SK-N-SH (cell line): ENCODE measurements at regions not wholly inside any gene's neighbourhood (a gene's known extent, or its start where the extent isn't known, plus 50 kb on each side); places are given as distances from the start of the nearest gene placed in this dataset.

ENCODE experiments used
- CTCF ChIA-PET: fragments of 300-600, 350-600 bp; formaldehyde crosslinking; extraction: SDS; loops from one replicate; lab custom pipeline; 2021; lab: Yijun Ruan, JAX
- POLR2A ChIA-PET: fragments of 350-600 bp; sonication (Branson Sonifier 250); formaldehyde crosslinking; extraction: SDS; loops from one replicate; lab custom pipeline; 2020; ENCODE audit warnings: antibody characterized with exemption, inconsistent platforms; lab: Yijun Ruan, JAX
- DNase-seq: peaks from one replicate; pipeline ENCODE4 v3.0.0; 2012
- H2AFZ ChIP-seq: fragments of 200-600 bp; sonication (generic); 2 replicates; pipeline ENCODE4 v1.8.1; 2016; ENCODE audit warnings: antibody characterized with exemption, mild to moderate bottlenecking, low read depth
- H3F3A ChIP-seq: fragments of 200-600 bp; sonication (generic); replicated peaks from 2 replicates; pipeline ENCODE3; 2016; ENCODE audit warnings: antibody characterized with exemption, mild to moderate bottlenecking; ENCODE audit not compliant: insufficient read depth
- H3K27ac ChIP-seq, 2 experiments: fragments of 200-500 bp in 1 of 2; fragments of 200-600 bp in 1 of 2; sonication (Bioruptor generic) in 1 of 2; sonication (generic), shearing (Covaris generic) in 1 of 2; 2 replicates each; pipeline versions ENCODE4 v1.5.1 to v1.6.1; 2014 to 2016; ENCODE audit warnings: low read depth in 2 of 2, inconsistent platforms in 1 of 2, low read length in 1 of 2, mild to moderate bottlenecking in 1 of 2, mixed read lengths in 1 of 2
- H3K27me3 ChIP-seq: fragments of 200-600 bp; sonication (generic), shearing (Covaris generic); 2 replicates; pipeline ENCODE4 v1.6.1; 2016; ENCODE audit warnings: mixed run types; ENCODE audit not compliant: insufficient read depth
- H3K36me3 ChIP-seq, 2 experiments: fragments of 200-500 bp in 1 of 2; fragments of 200-600 bp in 1 of 2; sonication (Bioruptor generic) in 1 of 2; sonication (generic) in 1 of 2; replicated peaks in 1 of 2; 2 replicates each; pipeline versions ENCODE3 to v1.5.1; 2014 to 2016; ENCODE audit warnings: low read length in 1 of 2, mild to moderate bottlenecking in 1 of 2; ENCODE audit not compliant: insufficient read depth in 2 of 2, control insufficient read depth in 1 of 2
- H3K4me1 ChIP-seq, 2 experiments: fragments of 200-500 bp in 1 of 2; fragments of 200-600 bp in 1 of 2; sonication (Bioruptor generic) in 1 of 2; sonication (generic), shearing (Covaris generic) in 1 of 2; 2 replicates each; pipeline versions ENCODE4 v1.5.1 to v1.6.1; 2014 to 2016; ENCODE audit warnings: low read depth in 1 of 2, low read length in 1 of 2, mixed run types in 1 of 2; ENCODE audit not compliant: insufficient read depth in 2 of 2, control insufficient read depth in 1 of 2
- H3K4me2 ChIP-seq: fragments of 200-600 bp; sonication (generic), shearing (Covaris generic); 2 replicates; pipeline ENCODE4 v1.6.1; 2017; ENCODE audit warnings: mixed run types
- H3K4me3 ChIP-seq, 2 experiments: fragments of 200-500 bp in 1 of 2; fragments of 200-600 bp in 1 of 2; sonication (Bioruptor generic) in 1 of 2; sonication (generic), shearing (Covaris generic) in 1 of 2; 2 replicates each; pipeline versions ENCODE4 v1.5.1 to v1.8.1; 2014 to 2016; ENCODE audit warnings: low read depth in 2 of 2, inconsistent platforms in 1 of 2, low read length in 1 of 2, mild to moderate bottlenecking in 1 of 2, mixed read lengths in 1 of 2, moderate library complexity in 1 of 2
- H3K79me2 ChIP-seq: fragments of 200-600 bp; sonication (generic); 2 replicates; pipeline ENCODE4 v1.8.1; 2017; ENCODE audit warnings: mild to moderate bottlenecking; ENCODE audit not compliant: insufficient read depth
- H3K9ac ChIP-seq: fragments of 200-600 bp; sonication (generic); 2 replicates; pipeline ENCODE4 v1.6.1; 2017; ENCODE audit warnings: mixed run types
- H3K9me2 ChIP-seq: fragments of 200-600 bp; sonication (generic); 2 replicates; pipeline ENCODE4 v1.6.1; 2017; ENCODE audit warnings: mixed run types
- H3K9me3 ChIP-seq: fragments of 200-600 bp; sonication (generic); 2 replicates; pipeline ENCODE4 v1.6.1; 2017; ENCODE audit warnings: mixed run types, mild to moderate bottlenecking, moderate library complexity
- H4K20me1 ChIP-seq: fragments of 200-600 bp; sonication (generic); 2 replicates; pipeline ENCODE4 v1.6.1; 2017; ENCODE audit warnings: mild to moderate bottlenecking, mixed run types; ENCODE audit not compliant: insufficient read depth
- FOSL2 ChIP-seq: IDR thresholded peaks from 2 replicates; pipeline ENCODE4 v1.4.0; 2012; ENCODE audit warnings: low read depth, mild to moderate bottlenecking, moderate library complexity, borderline replicate concordance
- FOXM1 ChIP-seq: IDR thresholded peaks from 2 replicates; pipeline ENCODE4 v1.4.0; 2012; ENCODE audit warnings: low read depth, mild to moderate bottlenecking
- JUND ChIP-seq: IDR thresholded peaks from 2 replicates; pipeline ENCODE4 v1.4.0; 2012
- MAX ChIP-seq: IDR thresholded peaks from 2 replicates; pipeline ENCODE4 v1.4.0; 2012; ENCODE audit warnings: low read depth
- NRF1 ChIP-seq: IDR thresholded peaks from 2 replicates; pipeline ENCODE4 v1.6.1; 2012; ENCODE audit warnings: low read depth, mild to moderate bottlenecking, low read length
- REST ChIP-seq: IDR thresholded peaks from 2 replicates; pipeline ENCODE4 v1.6.1; 2012; ENCODE audit warnings: mild to moderate bottlenecking, low read depth, low read length, moderate library complexity
- SMC3 ChIP-seq: IDR thresholded peaks from 2 replicates; pipeline ENCODE4 v1.6.1; 2012; ENCODE audit warnings: low read depth, low read length, improper control_type of control experiment
- TCF12 ChIP-seq: IDR thresholded peaks from 2 replicates; pipeline ENCODE4 v1.4.0; 2012
- TEAD4 ChIP-seq: IDR thresholded peaks from 2 replicates; pipeline ENCODE4 v1.4.0; 2012; ENCODE audit warnings: mild to moderate bottlenecking, borderline replicate concordance; ENCODE audit not compliant: insufficient read depth
- WGBS: methylation state at CpG from one replicate; pipeline ENCODE4 v1.1.6; 2017; ENCODE audit warnings: low lambda C conversion rate; 5-methylcytosine and 5-hydroxymethylcytosine counted together
- TF ChIP-seq, protein P1 (sequence below): IDR thresholded peaks from 2 replicates; pipeline ENCODE4; 2012
- TF ChIP-seq, protein P2 (sequence below): IDR thresholded peaks from 2 replicates; pipeline ENCODE4 v1.4.0; 2012; ENCODE audit warnings: low read depth, borderline replicate concordance

DNA sequence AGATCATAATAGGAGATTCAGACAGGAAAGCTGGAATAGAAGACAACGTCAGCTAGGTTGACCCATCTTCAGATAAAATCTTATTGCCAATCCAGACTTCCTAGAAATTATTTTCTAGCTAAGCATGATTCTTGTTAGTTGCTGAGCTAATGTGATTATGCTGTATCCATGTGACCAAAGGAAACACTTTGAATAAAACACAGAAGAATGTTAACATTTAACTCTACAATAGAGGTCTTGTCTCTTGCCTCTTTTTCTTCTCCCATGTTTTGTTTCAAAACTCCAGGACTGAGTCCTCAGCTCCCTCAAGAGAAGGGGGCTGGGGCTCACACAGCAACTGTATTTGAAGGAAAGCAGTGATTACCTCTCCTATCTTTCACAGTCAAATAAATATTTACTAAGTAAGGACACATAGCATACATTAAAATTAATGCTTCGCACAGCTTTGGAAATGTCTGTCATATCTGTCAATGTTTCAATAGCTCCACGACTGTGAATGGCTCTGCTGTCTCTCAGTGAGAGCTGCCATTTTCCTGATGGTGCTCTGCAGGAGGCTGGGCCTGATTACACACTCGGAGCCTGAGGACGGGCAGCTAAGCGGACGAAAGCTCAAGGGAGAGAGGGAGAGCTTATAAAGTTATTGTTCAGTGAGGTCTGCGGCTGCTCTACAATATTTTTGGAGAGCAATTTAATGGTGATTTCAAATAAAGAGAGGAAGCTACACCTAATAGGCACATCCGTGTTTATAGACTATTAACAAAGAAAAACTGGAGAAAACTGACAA, 64.8 kb upstream of the ZNF462 start (continued):
- TF ChIP-seq REST = no peak

- Histone ChIP-seq H4K20me1 (no peaks in the 10 kb centered on the region), H3K9me2 (no peaks in the 10 kb centered on the region), H3K4me2 (0 out of 2 replicates have a peak overlapping the region, but pooled peaks have one; percentile 8), H2AFZ (no peak overlapping the region), H3K27me3 (no peaks in the 10 kb centered on the region), H3K27ac (no peak overlapping the region), H3K79me2 (no peaks in the 10 kb centered on the region), H3K9me3 (no peaks in the 10 kb centered on the region), H3K9ac (no peak overlapping the region), H3K4me1 (no peaks in the 10 kb centered on the region; a peak in 1 of 4 replicates)
- no peak for DNase-seq
- ChIA-PET CTCF (interaction anchor here (1.1 to 1.3 kb wide), 2 partner anchors 11 to 63 kb away, joined by 3 to 5 read pairs; no protein-coding TSS in a partner anchor), POLR2A (no interaction called here)
- 36% methylated on average over 4 of the region's 4 CpGs for WGBS
- TF ChIP-seq, protein P1, sequence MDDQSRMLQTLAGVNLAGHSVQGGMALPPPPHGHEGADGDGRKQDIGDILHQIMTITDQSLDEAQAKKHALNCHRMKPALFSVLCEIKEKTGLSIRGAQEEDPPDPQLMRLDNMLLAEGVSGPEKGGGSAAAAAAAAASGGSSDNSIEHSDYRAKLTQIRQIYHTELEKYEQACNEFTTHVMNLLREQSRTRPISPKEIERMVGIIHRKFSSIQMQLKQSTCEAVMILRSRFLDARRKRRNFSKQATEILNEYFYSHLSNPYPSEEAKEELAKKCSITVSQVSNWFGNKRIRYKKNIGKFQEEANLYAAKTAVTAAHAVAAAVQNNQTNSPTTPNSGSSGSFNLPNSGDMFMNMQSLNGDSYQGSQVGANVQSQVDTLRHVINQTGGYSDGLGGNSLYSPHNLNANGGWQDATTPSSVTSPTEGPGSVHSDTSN = no peak
- no peak for TF ChIP-seq FOXM1
- no peak for TF ChIP-seq TEAD4
- 0 out of 2 replicates have a peak, but pooled peaks have one; percentile 8 for TF ChIP-seq FOSL2
- 0 out of 2 replicates have a peak, but pooled peaks have one; percentile 4 for TF ChIP-seq JUND
- TF ChIP-seq, all 33 proteins: peak for 2
- H3F3A ChIP-seq = no peaks in the 10 kb centered on the region
- H3K4me3 ChIP-seq = no peak overlapping the region
- no peaks in the 10 kb centered on the region for H3K36me3 ChIP-seq
Measured at GRCh38 chr9:106799152-106799551, 63.8 kb upstream of the ZNF462 start.

GRCh38 chr9:106800701-106801270, 62.2 kb upstream of the ZNF462 start:
- H3K9ac ChIP-seq = no peak overlapping the region
- DNase-seq = no peak
- no peaks in the 10 kb centered on the region for H3F3A ChIP-seq
- H3K27ac ChIP-seq = no peak overlapping the region
- no peaks in the 10 kb centered on the region for H3K9me3 ChIP-seq
- CTCF ChIA-PET = no interaction called here
- no peak overlapping the region for H3K4me3 ChIP-seq
- H2AFZ ChIP-seq = no peak overlapping the region
- no peaks in the 10 kb centered on the region for H3K9me2 ChIP-seq
- POLR2A ChIA-PET = no interaction called here
- H3K4me2 ChIP-seq = no peak overlapping the region
- H4K20me1 ChIP-seq = no peaks in the 10 kb centered on the region
- H3K27me3 ChIP-seq = no peaks in the 10 kb centered on the region
- H3K4me1 ChIP-seq = no peaks in the 10 kb centered on the region; a peak in 1 of 4 replicates
- no peaks in the 10 kb centered on the region for H3K36me3 ChIP-seq
- H3K79me2 ChIP-seq = no peaks in the 10 kb centered on the region
- 54% methylated on average over 6 of the region's 6 CpGs for WGBS
- no peak for TF ChIP-seq SMC3
- TF ChIP-seq, protein P1 = no peak
- no peak for TF ChIP-seq MAX
- TF ChIP-seq NRF1 = no peak
- TF ChIP-seq, protein P2, sequence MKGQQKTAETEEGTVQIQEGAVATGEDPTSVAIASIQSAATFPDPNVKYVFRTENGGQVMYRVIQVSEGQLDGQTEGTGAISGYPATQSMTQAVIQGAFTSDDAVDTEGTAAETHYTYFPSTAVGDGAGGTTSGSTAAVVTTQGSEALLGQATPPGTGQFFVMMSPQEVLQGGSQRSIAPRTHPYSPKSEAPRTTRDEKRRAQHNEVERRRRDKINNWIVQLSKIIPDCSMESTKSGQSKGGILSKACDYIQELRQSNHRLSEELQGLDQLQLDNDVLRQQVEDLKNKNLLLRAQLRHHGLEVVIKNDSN = no peak
- TF ChIP-seq TCF12 = no peak
